ENCODE measurements at regions not wholly inside any gene's neighbourhood (a gene's known extent, or its start where the extent isn't known, plus 50 kb on each side); places are given as distances from the start of the nearest gene placed in this dataset.

GRCh38 chr14:38777401-38777800, 325.6 kb downstream of the SEC23A start:
- DNase-seq (ENCODE audit: low read depth in 2 of 2, low spot score in 1 of 2): no peak

GRCh38 chr14:38775986-38776385, 327.0 kb downstream of the SEC23A start:
- DNase-seq (ENCODE audit: low read depth in 2 of 2, low spot score in 1 of 2): no peak

GRCh38 chr14:38774162-38774561, 328.9 kb downstream of the SEC23A start:
- DNase-seq (ENCODE audit: low read depth in 2 of 2, low spot score in 1 of 2): no peak

GRCh38 chr14:38770251-38770650, 332.8 kb downstream of the SEC23A start:
- DNase-seq (ENCODE audit: low read depth in 2 of 2, low spot score in 1 of 2): no peak

- no peak for DNase-seq (ENCODE audit: low read depth in 2 of 2, low spot score in 1 of 2)
Observed at GRCh38 chr14:38762845-38763244, 340.2 kb downstream of the SEC23A start.

- DNase-seq (ENCODE audit: low read depth in 2 of 2, low spot score in 1 of 2): no peak
Observed at GRCh38 chr14:38762426-38762825, 340.6 kb downstream of the SEC23A start.

- DNase-seq (ENCODE audit: low read depth in 2 of 2, low spot score in 1 of 2): no peak
Observed at GRCh38 chr14:38761033-38761432, 342.0 kb downstream of the SEC23A start.

- no peak for DNase-seq (ENCODE audit: low read depth in 2 of 2, low spot score in 1 of 2)
Observed at GRCh38 chr14:38758661-38759060, 344.4 kb downstream of the SEC23A start.

GRCh38 chr14:38755036-38755435, 348.0 kb downstream of the SEC23A start:
- no peak for DNase-seq (ENCODE audit: low read depth in 2 of 2, low spot score in 1 of 2)

GRCh38 chr14:38752750-38753149, 350.3 kb downstream of the SEC23A start:
- no peak for DNase-seq (ENCODE audit: low read depth in 2 of 2, low spot score in 1 of 2)

- DNase-seq (ENCODE audit: low read depth in 2 of 2, low spot score in 1 of 2): no peak
Observed at GRCh38 chr14:38752341-38752740, 350.7 kb downstream of the SEC23A start.

- no peak for DNase-seq (ENCODE audit: low read depth in 2 of 2, low spot score in 1 of 2)
Observed at GRCh38 chr14:38751459-38751858, 351.6 kb downstream of the SEC23A start.

GRCh38 chr14:38749936-38750335, 353.1 kb downstream of the SEC23A start:
- no peak for DNase-seq (ENCODE audit: low read depth in 2 of 2, low spot score in 1 of 2)

- DNase-seq (ENCODE audit: low read depth in 2 of 2, low spot score in 1 of 2): no peak
Observed at GRCh38 chr14:38745861-38746260, 357.2 kb downstream of the SEC23A start.

- no peak for DNase-seq (ENCODE audit: low read depth in 2 of 2, low spot score in 1 of 2)
Observed at GRCh38 chr14:38743966-38744584, 359.0 kb downstream of the SEC23A start.

- no peak for DNase-seq (ENCODE audit: low read depth in 2 of 2, low spot score in 1 of 2)
Observed at GRCh38 chr14:38737686-38738407, 365.2 kb downstream of the SEC23A start.

GRCh38 chr14:38735005-38735404, 368.0 kb downstream of the SEC23A start:
- DNase-seq (ENCODE audit: low read depth in 2 of 2, low spot score in 1 of 2): no peak

- DNase-seq (ENCODE audit: low read depth in 2 of 2, low spot score in 1 of 2): no peak
Observed at GRCh38 chr14:38731962-38732361, 371.1 kb downstream of the SEC23A start.

- no peak for DNase-seq (ENCODE audit: low read depth in 2 of 2, low spot score in 1 of 2)
Observed at GRCh38 chr14:38730420-38730819, 372.6 kb downstream of the SEC23A start.

- DNase-seq (ENCODE audit: low read depth in 2 of 2, low spot score in 1 of 2): no peak
Observed at GRCh38 chr14:38727731-38728130, 375.3 kb downstream of the SEC23A start.

- DNase-seq (ENCODE audit: low read depth in 2 of 2, low spot score in 1 of 2): no peak
Observed at GRCh38 chr14:38724621-38725020, 378.4 kb downstream of the SEC23A start.

GRCh38 chr14:38723959-38724358, 379.1 kb downstream of the SEC23A start:
- no peak for DNase-seq (ENCODE audit: low read depth in 2 of 2, low spot score in 1 of 2)

GRCh38 chr14:38723277-38723676, 379.8 kb downstream of the SEC23A start:
- no peak for DNase-seq (ENCODE audit: low read depth in 2 of 2, low spot score in 1 of 2)
